IMR-90 (cell line): ENCODE measurements at regions not wholly inside any gene's neighbourhood (a gene's known extent, or its start where the extent isn't known, plus 50 kb on each side); places are given as distances from the start of the nearest gene placed in this dataset.

Experiments
- ATAC-seq: fragments of 200-7000 bp; cut with Tn5 transposase; 2 replicates; pipeline ENCODE4 v1.9.1; 2020; ENCODE audit warnings: low read depth, mild to moderate bottlenecking, moderate library complexity
- BruUV-seq: library from RNA; stranded (reverse); fragments of 400-500 nt; replicated peaks from 2 replicates; lab custom pipeline; 2021; lab: Mats Ljungman, UMichigan
- CTCF ChIA-PET: fragments of 300-600 bp; formaldehyde crosslinking; extraction: SDS; loops from one replicate; lab custom pipeline; 2021; ENCODE audit warnings: antibody characterized with exemption; lab: Yijun Ruan, JAX
- POLR2A ChIA-PET: fragments of 300-600 bp; sonication (Branson Sonifier 250); formaldehyde crosslinking; loops from one replicate; lab custom pipeline; 2022; ENCODE audit warnings: antibody characterized with exemption; ENCODE audit not compliant: unreplicated experiment; lab: Charles Lee
- DNase-seq: peaks from one replicate; pipeline ENCODE4 v3.0.0; 2013
- H2AFZ ChIP-seq: replicated peaks from 2 replicates; pipeline ENCODE3; 2013; ENCODE audit warnings: low read length, mild to moderate bottlenecking; ENCODE audit not compliant: poor library complexity
- H2AK5ac ChIP-seq: 2 replicates; pipeline ENCODE4 v1.6.1; 2013; ENCODE audit warnings: low read depth, low read length, inconsistent platforms
- H2AK9ac ChIP-seq: replicated peaks from 2 replicates; pipeline ENCODE3; 2013; ENCODE audit warnings: mild to moderate bottlenecking, low read depth, low read length, moderate library complexity; ENCODE audit not compliant: poor library complexity
- H2BK120ac ChIP-seq: 2 replicates; pipeline ENCODE4 v1.6.1; 2013; ENCODE audit warnings: low read depth, low read length, inconsistent platforms
- H2BK15ac ChIP-seq: 3 replicates; pipeline ENCODE4 v1.6.1; 2013; ENCODE audit warnings: low read depth, low read length, inconsistent platforms
- H2BK20ac ChIP-seq: 2 replicates; pipeline ENCODE4 v1.6.1; 2013; ENCODE audit warnings: low read depth, mild to moderate bottlenecking, inconsistent platforms, low read length, moderate library complexity
- H2BK5ac ChIP-seq: 2 replicates; pipeline ENCODE4 v1.6.1; 2013; ENCODE audit warnings: mild to moderate bottlenecking, low read depth, low read length, inconsistent platforms; ENCODE audit not compliant: poor library complexity, severe bottlenecking
- H3K14ac ChIP-seq: replicated peaks from 2 replicates; pipeline ENCODE4 v1.6.1; 2013; ENCODE audit warnings: low read depth, low read length, inconsistent platforms
- H3K18ac ChIP-seq: 2 replicates; pipeline ENCODE4 v1.6.1; 2013; ENCODE audit warnings: low read depth, low read length, control low read depth
- H3K23ac ChIP-seq: 2 replicates; pipeline ENCODE4 v1.6.1; 2013; ENCODE audit warnings: low read depth, low read length, inconsistent platforms
- H3K27ac ChIP-seq: 2 replicates; pipeline ENCODE4 v1.5.1; 2013; ENCODE audit warnings: mild to moderate bottlenecking, control low read depth, low read length; ENCODE audit not compliant: insufficient read depth
- H3K27me3 ChIP-seq: 2 replicates; pipeline ENCODE4 v1.6.1; 2013; ENCODE audit warnings: low read length; ENCODE audit not compliant: control insufficient read depth, insufficient read depth
- H3K36me3 ChIP-seq: 2 replicates; pipeline ENCODE4 v1.6.1; 2013; ENCODE audit warnings: low read length, mixed read lengths; ENCODE audit not compliant: control insufficient read depth, insufficient read depth
- H3K4ac ChIP-seq: 2 replicates; pipeline ENCODE4 v1.6.1; 2013; ENCODE audit warnings: low read depth, low read length, inconsistent platforms
- H3K4me1 ChIP-seq: 2 replicates; pipeline ENCODE4 v1.6.1; 2013; ENCODE audit warnings: low read length, mixed read lengths; ENCODE audit not compliant: control insufficient read depth, insufficient read depth
- H3K4me2 ChIP-seq: 2 replicates; pipeline ENCODE4 v1.6.1; 2013; ENCODE audit warnings: low read depth, mild to moderate bottlenecking, control low read depth, low read length, moderate library complexity
- H3K4me3 ChIP-seq: 2 replicates; pipeline ENCODE4 v1.5.1; 2013; ENCODE audit warnings: low read depth, mild to moderate bottlenecking, control low read depth, low read length, moderate library complexity; ENCODE audit not compliant: insufficient read depth
- H3K56ac ChIP-seq: 2 replicates; pipeline ENCODE4 v1.6.1; 2013; ENCODE audit warnings: low read length, inconsistent platforms; ENCODE audit not compliant: insufficient read depth; ENCODE audit errors: extremely low read depth
- H3K79me1 ChIP-seq, 2 experiments: 2 replicates each; pipeline ENCODE4 v1.6.1; 2013; ENCODE audit warnings: low read length in 2 of 2, inconsistent platforms in 1 of 2, low read depth in 1 of 2
- H3K9ac ChIP-seq: 2 replicates; pipeline ENCODE4 v1.6.1; 2013; ENCODE audit warnings: low read depth, low read length, control low read depth
- H3K9me1 ChIP-seq: 2 replicates; pipeline ENCODE4 v1.6.1; 2013; ENCODE audit warnings: low read length, inconsistent platforms; ENCODE audit not compliant: insufficient read depth
- H3K9me3 ChIP-seq: 2 replicates; pipeline ENCODE4 v1.6.1; 2013; ENCODE audit warnings: low read length; ENCODE audit not compliant: control insufficient read depth, insufficient read depth
- H4K20me1 ChIP-seq: 2 replicates; pipeline ENCODE4 v1.6.1; 2013; ENCODE audit warnings: low read length, inconsistent platforms; ENCODE audit not compliant: insufficient read depth
- H4K5ac ChIP-seq: 2 replicates; pipeline ENCODE4 v1.6.1; 2013; ENCODE audit warnings: mild to moderate bottlenecking, low read depth, low read length, control low read depth
- H4K8ac ChIP-seq, 2 experiments: 2 replicates each; pipeline ENCODE4 v1.6.1; 2013; ENCODE audit warnings: low read depth in 2 of 2, low read length in 2 of 2, control low read depth in 1 of 2, inconsistent platforms in 1 of 2
- H4K91ac ChIP-seq: 2 replicates; pipeline ENCODE4 v1.6.1; 2013; ENCODE audit warnings: low read depth, low read length, inconsistent platforms; ENCODE audit not compliant: insufficient read depth
- BHLHE40 ChIP-seq: fragments of 150-350 bp; IDR thresholded peaks from 2 replicates; pipeline ENCODE4 v1.6.1; 2016; ENCODE audit warnings: mild to moderate bottlenecking, low read depth, low read length
- CEBPB ChIP-seq: IDR thresholded peaks from 2 replicates; pipeline ENCODE4 v1.6.1; 2012; ENCODE audit warnings: low read depth, low read length, improper control_type of control experiment
- CHD1 ChIP-seq: IDR thresholded peaks from 2 replicates; pipeline ENCODE4 v1.6.1; 2012; ENCODE audit warnings: low read depth, low read length, improper control_type of control experiment
- FOS ChIP-seq: fragments of 150-350 bp; IDR thresholded peaks from 2 replicates; pipeline ENCODE4 v1.6.1; 2016; ENCODE audit warnings: low read depth, low read length
- MAFK ChIP-seq: IDR thresholded peaks from 2 replicates; pipeline ENCODE4 v1.6.1; 2012; ENCODE audit warnings: low read depth, low read length, improper control_type of control experiment
- MAZ ChIP-seq: IDR thresholded peaks from 2 replicates; pipeline ENCODE4 v1.6.1; 2012; ENCODE audit warnings: low read depth, mild to moderate bottlenecking, low read length, improper control_type of control experiment, moderate library complexity, borderline replicate concordance
- MXI1 ChIP-seq: IDR thresholded peaks from 2 replicates; pipeline ENCODE4 v1.6.1; 2012; ENCODE audit warnings: low read depth, mild to moderate bottlenecking, low read length, moderate library complexity, borderline replicate concordance
- POLR2A ChIP-seq: IDR thresholded peaks from 2 replicates; pipeline ENCODE4 v1.6.1; 2012; ENCODE audit warnings: mild to moderate bottlenecking, low read depth, low read length
- RAD21 ChIP-seq: IDR thresholded peaks from 2 replicates; pipeline ENCODE4 v1.6.1; 2012; ENCODE audit warnings: low read length, improper control_type of control experiment
- RCOR1 ChIP-seq: IDR thresholded peaks from 2 replicates; pipeline ENCODE4 v1.6.1; 2012; ENCODE audit warnings: mild to moderate bottlenecking, low read length, improper control_type of control experiment; ENCODE audit not compliant: insufficient replicate concordance
- RFX5 ChIP-seq: IDR thresholded peaks from 2 replicates; pipeline ENCODE4 v1.8.0; 2012; ENCODE audit warnings: low read depth, mild to moderate bottlenecking, low read length, moderate library complexity
- WGBS, 2 experiments: methylation state at CpG; one replicate each; pipeline versions ENCODE4 v1.1.5 to v1.1.7; 2013; ENCODE audit warnings: missing lambda C conversion rate in 2 of 2; ENCODE audit not compliant: insufficient read length in 1 of 2; ENCODE audit errors: extremely low coverage in 2 of 2; 5-methylcytosine and 5-hydroxymethylcytosine counted together
- dilution Hi-C: fragments of 300-500 bp; cut with HindIII; formaldehyde crosslinking; loops from one replicate; pipeline ENCODE4 v1.14.3; 2018; ENCODE audit warnings: low sequenced_read_pairs; ENCODE audit not compliant: unreplicated experiment
- in situ Hi-C: fragments of 300-500 bp; cut with MboI; formaldehyde crosslinking; loops from 3 replicates; pipeline ENCODE4 v1.14.3; 2019; ENCODE audit warnings: low sequenced_read_pairs, inconsistent platforms, mixed read lengths
- intact Hi-C: fragments of 100-400 bp; cut with micrococcal nuclease; formaldehyde crosslinking; loops from 2 replicates; pipeline ENCODE4 v1.10.0; 2022
- TF ChIP-seq, protein P1 (sequence below): fragments of 150-350 bp; IDR thresholded peaks from 2 replicates; pipeline ENCODE4 v1.6.1; 2017; ENCODE audit warnings: mild to moderate bottlenecking, antibody characterized with exemption, low read length, low read depth
- TF ChIP-seq, protein P2 (sequence below): conservative IDR thresholded peaks from 2 replicates; pipeline ENCODE4 v1.5.1; 2012; ENCODE audit warnings: mild to moderate bottlenecking, low read depth, low read length, improper control_type of control experiment
- TF ChIP-seq, protein P3 (sequence below): fragments of 150-350 bp; IDR thresholded peaks from 2 replicates; pipeline ENCODE4 v1.6.1; 2016; ENCODE audit warnings: low read depth, mild to moderate bottlenecking, low read length, moderate library complexity, borderline replicate concordance

DNA sequence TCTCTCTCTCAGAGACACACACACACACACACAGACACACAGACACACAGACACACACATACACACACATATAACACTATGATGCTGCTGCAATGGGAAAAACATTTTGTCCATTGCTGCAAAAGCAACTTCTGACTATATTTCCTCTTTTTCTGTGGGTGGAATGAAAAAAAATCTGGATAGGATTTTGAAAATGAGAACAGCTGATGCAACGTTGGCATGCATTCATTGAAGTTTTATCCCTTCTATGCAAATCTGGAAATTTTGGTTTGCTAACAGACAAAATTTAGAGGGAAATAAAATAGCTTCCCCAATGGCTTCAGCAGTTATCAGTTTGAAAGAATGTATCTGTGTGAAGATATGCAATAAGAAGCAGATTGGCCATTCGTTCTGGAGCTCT is 763.4 kb upstream of the GRM7 start:
- Histone ChIP-seq H4K20me1 (no peaks in the 10 kb centered on the region), H3K56ac (no peak overlapping the region), H4K5ac (no peak overlapping the region), H3K18ac (no peak overlapping the region), H3K4ac (no peak overlapping the region), H3K9ac (no peak overlapping the region), H3K4me1 (no peaks in the 10 kb centered on the region), H3K27ac (no peak overlapping the region), H3K27me3 (no peaks in the 10 kb centered on the region), H2AK9ac (no peak overlapping the region), H2BK20ac (no peak overlapping the region), H2BK120ac (no peak overlapping the region), H3K9me3 (peaks cover 2% of the 10 kb centered on the region), H3K36me3 (no peaks in the 10 kb centered on the region), H4K8ac (no peak overlapping the region), H2AK5ac (no peak overlapping the region), H3K9me1 (no peaks in the 10 kb centered on the region), H2AFZ (no peak overlapping the region), H3K23ac (no peak overlapping the region), H2BK5ac (peak overlapping the region; percentile 33), H3K4me3 (no peak overlapping the region), H3K14ac (no peak overlapping the region), H2BK15ac (no peak overlapping the region), H4K91ac (no peak overlapping the region), H3K79me1 (no peaks in the 10 kb centered on the region), H3K4me2 (no peak overlapping the region)
- no TSS peak for BruUV-seq
- no CpG with 5 or more reads among the region's 2 CpGs for WGBS, 2 experiments
- ATAC-seq (no peak), DNase-seq (no peak)
- intact Hi-C loops (no loop called here), in situ Hi-C loops (no loop called here), dilution Hi-C loops (no loop called here)
- CTCF ChIA-PET = no interaction called here
- POLR2A ChIA-PET = no interaction called here
- TF ChIP-seq CHD1 (no peak), RCOR1 (no peak), POLR2A (no peak), CEBPB (no peak), MXI1 (no peak), RAD21 (no peak), BHLHE40 (no peak), RFX5 (no peak), MAFK (no peak), MAZ (no peak), FOS (no peak)
- TF ChIP-seq, protein P1, sequence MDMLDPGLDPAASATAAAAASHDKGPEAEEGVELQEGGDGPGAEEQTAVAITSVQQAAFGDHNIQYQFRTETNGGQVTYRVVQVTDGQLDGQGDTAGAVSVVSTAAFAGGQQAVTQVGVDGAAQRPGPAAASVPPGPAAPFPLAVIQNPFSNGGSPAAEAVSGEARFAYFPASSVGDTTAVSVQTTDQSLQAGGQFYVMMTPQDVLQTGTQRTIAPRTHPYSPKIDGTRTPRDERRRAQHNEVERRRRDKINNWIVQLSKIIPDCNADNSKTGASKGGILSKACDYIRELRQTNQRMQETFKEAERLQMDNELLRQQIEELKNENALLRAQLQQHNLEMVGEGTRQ = no peak
- TF ChIP-seq, protein P2, sequence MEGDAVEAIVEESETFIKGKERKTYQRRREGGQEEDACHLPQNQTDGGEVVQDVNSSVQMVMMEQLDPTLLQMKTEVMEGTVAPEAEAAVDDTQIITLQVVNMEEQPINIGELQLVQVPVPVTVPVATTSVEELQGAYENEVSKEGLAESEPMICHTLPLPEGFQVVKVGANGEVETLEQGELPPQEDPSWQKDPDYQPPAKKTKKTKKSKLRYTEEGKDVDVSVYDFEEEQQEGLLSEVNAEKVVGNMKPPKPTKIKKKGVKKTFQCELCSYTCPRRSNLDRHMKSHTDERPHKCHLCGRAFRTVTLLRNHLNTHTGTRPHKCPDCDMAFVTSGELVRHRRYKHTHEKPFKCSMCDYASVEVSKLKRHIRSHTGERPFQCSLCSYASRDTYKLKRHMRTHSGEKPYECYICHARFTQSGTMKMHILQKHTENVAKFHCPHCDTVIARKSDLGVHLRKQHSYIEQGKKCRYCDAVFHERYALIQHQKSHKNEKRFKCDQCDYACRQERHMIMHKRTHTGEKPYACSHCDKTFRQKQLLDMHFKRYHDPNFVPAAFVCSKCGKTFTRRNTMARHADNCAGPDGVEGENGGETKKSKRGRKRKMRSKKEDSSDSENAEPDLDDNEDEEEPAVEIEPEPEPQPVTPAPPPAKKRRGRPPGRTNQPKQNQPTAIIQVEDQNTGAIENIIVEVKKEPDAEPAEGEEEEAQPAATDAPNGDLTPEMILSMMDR = no peak
- TF ChIP-seq, protein P3, sequence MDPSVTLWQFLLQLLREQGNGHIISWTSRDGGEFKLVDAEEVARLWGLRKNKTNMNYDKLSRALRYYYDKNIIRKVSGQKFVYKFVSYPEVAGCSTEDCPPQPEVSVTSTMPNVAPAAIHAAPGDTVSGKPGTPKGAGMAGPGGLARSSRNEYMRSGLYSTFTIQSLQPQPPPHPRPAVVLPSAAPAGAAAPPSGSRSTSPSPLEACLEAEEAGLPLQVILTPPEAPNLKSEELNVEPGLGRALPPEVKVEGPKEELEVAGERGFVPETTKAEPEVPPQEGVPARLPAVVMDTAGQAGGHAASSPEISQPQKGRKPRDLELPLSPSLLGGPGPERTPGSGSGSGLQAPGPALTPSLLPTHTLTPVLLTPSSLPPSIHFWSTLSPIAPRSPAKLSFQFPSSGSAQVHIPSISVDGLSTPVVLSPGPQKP = no peak
